Suppressor macrophage (primary cell): ENCODE measurements at regions not wholly inside any gene's neighbourhood (a gene's known extent, or its start where the extent isn't known, plus 50 kb on each side); places are given as distances from the start of the nearest gene placed in this dataset.

Experiments
- DNase-seq, 4 experiments: peaks; one replicate each; pipeline ENCODE4 v3.0.0-alpha.2; 2020 to 2022

DNA sequence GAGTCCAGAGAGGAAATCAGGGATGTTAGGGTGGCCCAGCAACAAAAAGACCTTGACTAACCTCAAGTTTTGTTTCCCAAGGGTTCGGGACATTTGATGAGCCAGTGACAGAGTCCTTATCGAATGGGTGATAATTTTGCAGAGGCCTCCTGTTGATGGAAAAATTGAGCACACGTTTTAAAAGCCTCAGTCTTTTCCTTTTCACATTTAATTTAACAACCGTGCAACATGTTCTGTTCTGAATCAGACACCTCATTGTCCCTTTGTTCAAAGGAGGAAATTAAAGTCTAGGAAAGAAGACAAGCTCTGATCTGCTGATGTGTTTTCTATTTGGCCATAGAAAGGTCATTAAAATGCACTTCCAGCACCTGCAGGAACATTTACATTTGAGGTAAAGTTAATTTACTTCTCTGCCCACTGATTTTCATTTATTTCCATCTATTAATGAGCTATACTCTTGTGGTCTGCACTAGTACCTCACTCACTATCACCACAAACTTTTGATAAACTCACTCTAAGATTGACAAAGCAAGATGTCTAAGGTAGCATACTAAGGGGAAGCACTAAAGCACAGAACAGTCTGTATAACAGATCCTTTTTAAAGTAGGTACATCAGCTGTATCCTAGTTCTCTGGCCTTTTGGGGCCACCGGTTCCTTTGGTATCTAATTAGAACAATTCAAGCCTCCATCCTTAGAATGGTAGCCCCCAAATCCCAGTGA lies 147.0 kb downstream of the RPAP3 start:
- no peak for DNase-seq

DNA sequence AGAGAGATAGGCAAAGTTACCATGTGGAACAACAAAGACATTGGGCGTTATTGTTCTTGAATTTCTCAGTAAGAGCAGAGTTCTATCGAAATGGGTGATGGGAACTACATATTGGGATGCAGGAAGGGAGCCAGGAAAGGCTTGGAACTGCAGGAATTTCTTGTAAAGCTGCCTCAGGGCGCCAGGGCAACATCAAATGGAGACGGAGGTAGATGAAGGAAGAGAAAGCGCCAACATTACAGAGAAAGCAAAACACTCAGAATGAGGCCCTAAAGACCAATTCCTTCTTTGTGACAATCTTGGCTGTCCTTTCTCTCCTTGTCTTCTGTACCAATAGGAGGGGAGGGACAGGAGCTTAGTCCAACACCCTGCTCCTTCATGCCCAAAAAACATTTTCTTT lies 148.4 kb downstream of the RPAP3 start:
- DNase-seq: no peak

DNA sequence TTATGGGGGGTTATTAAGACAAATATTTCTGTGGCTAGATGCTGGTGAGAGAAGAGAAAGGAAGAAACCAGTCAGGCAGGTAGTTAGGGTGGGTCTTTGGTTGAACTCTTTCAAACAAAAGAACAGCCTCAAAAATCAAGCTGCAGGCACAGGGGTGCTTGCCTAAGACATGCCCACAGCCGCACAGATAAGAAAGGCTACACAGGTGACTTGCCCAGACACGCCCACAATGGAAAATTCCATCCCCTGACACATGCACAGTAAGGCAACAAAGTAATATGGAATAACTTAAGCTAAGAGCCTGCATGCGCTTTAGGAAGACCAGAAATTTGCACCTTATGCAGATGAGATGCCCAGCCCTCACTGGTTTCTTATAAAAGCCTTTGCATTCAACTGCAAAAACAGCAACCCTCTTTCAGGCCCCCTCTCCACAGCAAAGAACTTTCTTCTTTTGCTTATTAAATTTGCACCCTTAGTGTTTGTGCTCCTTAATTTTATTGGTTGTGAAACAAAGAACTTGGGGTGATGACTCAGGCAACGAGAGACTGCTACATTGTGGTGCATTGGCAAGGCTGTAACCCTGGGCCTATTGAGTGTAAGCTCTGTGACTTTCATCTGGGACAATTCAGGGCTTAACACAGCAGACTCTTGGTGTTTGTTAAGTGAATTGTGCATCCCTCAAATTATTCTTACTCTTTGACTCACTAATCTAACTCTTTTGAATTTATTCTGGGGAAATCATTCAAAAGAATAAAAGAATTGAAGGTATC lies 149.4 kb downstream of the RPAP3 start:
- no peak for DNase-seq

- no peak for DNase-seq
These were observed 151.7 kb downstream of the RPAP3 start for GRCh38 chr12:47554046-47554653.

- DNase-seq: no peak
These were observed 152.6 kb downstream of the RPAP3 start for GRCh38 chr12:47553266-47553665.

DNA sequence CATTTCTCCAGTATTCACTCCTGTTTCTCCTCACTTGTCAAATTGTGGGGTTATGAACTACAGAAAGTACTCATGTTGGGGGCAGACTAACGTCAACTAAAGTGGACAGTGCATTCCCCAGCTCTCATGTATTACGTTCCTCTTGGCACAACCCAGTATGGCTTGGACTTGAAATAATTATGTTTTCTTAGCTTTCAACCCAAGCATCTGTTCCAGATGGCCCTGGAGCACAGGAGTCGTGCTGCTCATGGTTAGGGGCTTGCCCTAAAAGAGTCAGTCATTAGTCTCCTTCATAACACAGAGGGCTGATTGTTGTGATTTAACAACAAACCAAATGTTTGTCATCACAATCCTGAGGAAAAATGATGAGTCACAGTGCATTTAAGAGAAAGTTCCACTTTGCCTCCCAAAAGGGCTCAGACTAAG lies 154.4 kb downstream of the RPAP3 start:
- no peak for DNase-seq

DNA sequence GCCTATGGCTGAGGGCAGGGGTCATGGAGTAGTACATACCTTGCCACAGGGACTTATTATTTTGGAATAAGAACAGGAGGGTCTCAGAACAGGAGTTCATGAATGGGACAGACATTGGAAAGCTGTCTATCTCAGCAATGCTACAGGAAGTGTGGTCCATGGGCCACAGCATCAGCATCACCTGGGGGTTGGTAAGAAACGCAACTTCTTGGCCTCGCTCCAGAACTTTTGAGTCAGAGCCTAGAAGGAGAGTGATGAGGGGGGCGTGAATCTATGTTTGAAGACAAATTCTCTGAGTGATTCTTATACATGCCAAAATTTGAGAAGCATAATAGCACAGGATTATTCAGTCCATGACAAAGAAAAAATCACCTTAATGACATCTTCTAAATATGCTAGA lies 156.6 kb downstream of the RPAP3 start:
- DNase-seq: no peak

GRCh38 chr12:47548401-47548800 lies 157.4 kb downstream of the RPAP3 start:
- DNase-seq: no peak

DNA sequence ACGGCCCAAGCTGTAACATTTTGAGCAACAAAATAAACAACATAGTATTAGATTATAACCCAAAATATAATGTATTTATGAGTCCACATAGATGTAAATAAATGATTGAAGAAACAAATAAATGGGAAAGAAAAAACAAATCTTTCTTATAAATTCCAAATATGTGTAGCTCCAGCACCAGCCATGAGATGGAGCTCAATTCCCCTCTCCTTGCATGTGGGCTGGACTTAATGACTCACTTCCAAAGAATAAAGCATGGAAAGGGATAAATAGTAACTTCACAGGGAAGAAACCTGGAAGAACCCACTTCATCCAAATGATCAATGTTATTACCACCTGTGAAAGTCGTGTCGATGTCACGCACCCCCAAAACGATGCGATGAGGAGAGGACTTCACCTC lies 158.8 kb downstream of the RPAP3 start:
- DNase-seq: peak; percentile 8 to 23 (median 18)

GRCh38 chr12:47545938-47546609 lies 159.8 kb downstream of the RPAP3 start:
- peak in 1 of 4 experiments; percentile 1 for DNase-seq

GRCh38 chr12:47534695-47535094 lies 171.1 kb downstream of the RPAP3 start:
- peak in 1 of 4 experiments; percentile 13 for DNase-seq

- no peak for DNase-seq
These were observed 175.8 kb downstream of the RPAP3 start for GRCh38 chr12:47530050-47530449.

DNA sequence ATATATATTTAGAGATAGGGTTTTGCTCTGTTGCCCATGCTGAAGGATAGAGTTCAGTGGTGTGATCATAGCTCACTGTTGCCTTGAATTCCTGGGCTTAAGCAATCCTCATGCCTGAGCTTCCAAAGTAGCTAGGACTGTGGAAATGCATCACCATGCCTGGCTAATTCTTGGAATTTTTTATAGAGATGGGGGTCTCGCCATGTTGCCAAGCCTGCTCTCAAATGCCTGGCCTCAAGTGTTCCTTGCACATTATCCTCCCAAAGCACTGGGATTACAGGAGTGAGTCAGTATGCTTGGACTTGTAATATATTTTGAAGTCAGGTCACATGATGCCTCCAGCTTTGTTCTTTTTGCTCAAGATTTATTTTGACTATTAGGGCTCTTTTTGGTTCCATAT lies 178.0 kb downstream of the RPAP3 start:
- DNase-seq: no peak

DNA sequence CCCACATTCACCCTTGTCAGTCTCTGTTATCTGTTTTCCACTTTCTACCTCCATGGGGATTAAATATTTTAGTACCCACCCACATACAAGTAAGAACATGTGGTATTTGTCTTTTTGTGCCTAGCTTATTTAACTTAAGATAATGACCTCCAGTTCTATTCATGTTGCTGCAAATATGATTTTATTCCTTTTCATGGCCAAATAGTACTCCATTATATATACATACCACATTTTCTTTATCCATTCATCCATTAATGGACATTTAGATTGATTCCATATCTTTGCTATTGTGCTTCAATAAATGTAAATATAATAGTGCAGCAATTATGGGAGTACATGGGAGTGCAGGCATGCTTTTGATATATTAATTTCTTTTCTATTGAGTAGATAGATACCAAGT lies 185.8 kb downstream of the RPAP3 start:
- DNase-seq: no peak

GRCh38 chr12:47517122-47517521 lies 188.7 kb downstream of the RPAP3 start:
- DNase-seq: no peak

DNA sequence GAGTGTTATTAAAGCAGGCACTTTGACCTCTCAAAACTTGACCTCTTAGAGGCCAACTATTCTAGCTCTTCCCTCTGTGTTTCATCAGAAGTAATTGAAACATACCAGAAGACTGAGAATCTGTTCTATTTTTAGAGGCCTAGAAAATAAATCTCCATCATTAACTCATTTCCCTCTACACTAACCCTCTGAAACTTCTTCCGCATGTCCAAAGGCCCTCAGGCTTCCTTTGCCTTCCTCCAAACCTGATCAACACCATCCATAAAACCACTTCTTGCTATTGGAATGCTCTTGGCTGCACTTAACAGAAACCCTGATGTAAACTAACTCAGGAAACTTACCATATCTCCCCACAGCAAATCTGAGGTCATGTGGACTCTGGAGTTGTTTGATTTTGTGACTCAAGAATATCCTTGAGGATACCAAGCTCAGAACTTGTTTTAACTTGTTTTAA lies 196.4 kb downstream of the RPAP3 start:
- no peak for DNase-seq

GRCh38 chr12:47507221-47507620 lies 198.6 kb downstream of the RPAP3 start:
- DNase-seq: no peak

GRCh38 chr12:47504775-47505446 lies 200.9 kb downstream of the RPAP3 start:
- no peak for DNase-seq

- no peak for DNase-seq
These were observed 212.0 kb downstream of the RPAP3 start for GRCh38 chr12:47493801-47494200.

DNA sequence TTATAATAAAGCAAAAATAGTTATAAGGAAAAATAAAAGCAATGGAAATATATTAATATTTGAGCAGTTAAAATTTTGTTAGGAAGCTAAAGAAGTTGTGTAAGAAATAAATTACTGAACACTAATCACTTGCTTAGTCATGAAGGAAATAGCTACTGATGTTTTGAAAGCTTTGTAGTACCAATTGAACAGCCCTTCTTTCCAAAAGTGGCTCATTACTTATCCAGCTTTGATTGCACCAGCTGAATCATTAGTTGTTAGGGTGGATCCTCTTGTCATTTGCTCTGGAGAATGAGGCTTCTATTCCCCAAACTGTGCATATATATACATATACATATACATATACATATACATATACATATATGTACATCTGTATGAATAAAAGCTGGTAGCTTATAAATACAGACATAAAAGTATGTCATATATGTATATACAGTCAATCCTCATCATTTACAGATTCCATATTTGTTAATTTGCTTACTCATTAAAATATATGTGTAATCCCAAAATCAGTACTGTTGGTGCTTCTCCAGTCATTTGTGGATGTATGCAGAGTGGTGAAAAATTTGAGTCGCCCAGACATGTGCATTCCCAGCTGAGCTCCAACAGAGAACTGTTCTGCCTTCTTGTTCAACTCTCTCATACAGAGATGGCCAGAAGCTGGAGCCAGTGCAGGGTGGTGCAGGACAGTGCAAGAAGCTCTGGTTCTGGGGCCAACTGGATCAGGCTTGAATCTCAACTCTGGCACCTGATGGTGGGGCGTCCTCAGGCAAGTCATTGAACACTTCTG lies 214.1 kb downstream of the RPAP3 start:
- no peak for DNase-seq

GRCh38 chr12:47488888-47489287 lies 216.9 kb downstream of the RPAP3 start:
- no peak for DNase-seq

DNA sequence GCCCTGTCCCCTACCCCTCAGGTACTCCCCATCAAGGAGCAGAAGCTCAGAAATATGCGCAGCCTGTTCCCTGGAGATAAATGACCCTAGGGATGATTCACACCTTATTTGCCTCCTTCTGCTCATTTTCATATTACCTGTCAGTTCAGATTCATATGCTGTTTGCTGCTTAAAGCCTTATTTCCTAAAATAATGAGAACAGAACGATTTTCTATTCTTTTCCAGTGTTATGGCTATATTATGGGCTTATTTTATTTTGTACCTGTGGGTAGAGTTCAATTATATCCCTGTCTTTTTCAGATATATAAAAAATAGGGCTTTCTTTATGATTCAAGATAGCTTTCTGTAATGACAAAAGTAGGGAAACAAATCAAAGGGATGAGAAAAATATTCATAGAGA lies 224.8 kb downstream of the RPAP3 start:
- DNase-seq: no peak
